Liver (tissue), 7 donors: ENCODE measurements at regions not wholly inside any gene's neighbourhood (a gene's known extent, or its start where the extent isn't known, plus 50 kb on each side); places are given as distances from the start of the nearest gene placed in this dataset.

ENCODE experiments used
- DNase-seq: peaks from one replicate; pipeline ENCODE4 v3.0.0-alpha.2; 2017; ENCODE audit warnings: low spot score
- H3K27ac ChIP-seq, 2 donors: one replicate each; pipeline ENCODE4 v1.7.0; 2013; ENCODE audit warnings: inconsistent platforms in 2 of 2, low read length in 2 of 2, control low read depth in 1 of 2, low read depth in 1 of 2, mild to moderate bottlenecking in 1 of 2
- H3K27me3 ChIP-seq, 4 donors: one replicate each; pipeline versions ENCODE4 v1.6.1 to v1.7.0; 2013; ENCODE audit warnings: low read length in 3 of 4, inconsistent platforms in 1 of 4, mild to moderate bottlenecking in 1 of 4, moderate library complexity in 1 of 4; ENCODE audit not compliant: control insufficient read depth in 4 of 4, insufficient read depth in 4 of 4
- H3K36me3 ChIP-seq, 4 donors: one replicate each; pipeline versions ENCODE4 v1.6.1 to v1.7.0; 2013; ENCODE audit warnings: low read length in 3 of 4, mild to moderate bottlenecking in 3 of 4, low read depth in 1 of 4, moderate library complexity in 1 of 4; ENCODE audit not compliant: control insufficient read depth in 4 of 4, insufficient read depth in 3 of 4
- H3K4me1 ChIP-seq, 4 donors: one replicate each; pipeline versions ENCODE4 v1.6.1 to v1.7.0; 2013; ENCODE audit warnings: low read length in 3 of 4, mild to moderate bottlenecking in 3 of 4, moderate library complexity in 1 of 4; ENCODE audit not compliant: control insufficient read depth in 4 of 4, insufficient read depth in 4 of 4
- H3K4me3 ChIP-seq, 3 donors: one replicate each; pipeline versions ENCODE4 v1.6.1 to v1.7.0; 2013; ENCODE audit warnings: low read length in 3 of 3, control low read depth in 1 of 3, low read depth in 1 of 3, mild to moderate bottlenecking in 1 of 3
- H3K9ac ChIP-seq, 2 donors: one replicate each; pipeline ENCODE4 v1.7.0; 2013; ENCODE audit warnings: low read length in 2 of 2, mild to moderate bottlenecking in 2 of 2, moderate library complexity in 2 of 2, control low read depth in 1 of 2, low read depth in 1 of 2
- H3K9me3 ChIP-seq, 4 donors: one replicate each; pipeline versions ENCODE4 v1.6.1 to v1.7.0; 2013; ENCODE audit warnings: low read length in 3 of 4; ENCODE audit not compliant: control insufficient read depth in 4 of 4
- EGR1 ChIP-seq, 2 donors: IDR thresholded peaks; 2 replicates each; pipeline ENCODE4 v1.6.1; 2016 to 2018; ENCODE audit warnings: antibody characterized with exemption in 2 of 2, low read depth in 2 of 2
- FOXA1 ChIP-seq: IDR thresholded peaks from 2 replicates; pipeline ENCODE4 v1.6.1; 2016; ENCODE audit warnings: antibody characterized with exemption
- JUND ChIP-seq, 2 donors: IDR thresholded peaks; 2 replicates each; pipeline ENCODE4 v1.6.1; 2016; ENCODE audit warnings: antibody characterized with exemption in 2 of 2
- NR2F2 ChIP-seq: IDR thresholded peaks from 2 replicates; pipeline ENCODE4 v1.6.1; 2016; ENCODE audit warnings: antibody characterized with exemption
- RAD21 ChIP-seq, 2 donors: IDR thresholded peaks; 2 replicates each; pipeline ENCODE4 v1.6.1; 2016; ENCODE audit warnings: antibody characterized with exemption in 2 of 2, mild to moderate bottlenecking in 2 of 2
- REST ChIP-seq: IDR thresholded peaks from 2 replicates; pipeline ENCODE4 v1.6.1; 2016; ENCODE audit warnings: antibody characterized with exemption, mild to moderate bottlenecking
- RXRA ChIP-seq, 2 donors: IDR thresholded peaks; 2 replicates each; pipeline ENCODE4 v1.6.1; 2017 to 2018; ENCODE audit warnings: antibody characterized with exemption in 2 of 2, mild to moderate bottlenecking in 1 of 2
- SP1 ChIP-seq: IDR thresholded peaks from 2 replicates; pipeline ENCODE4 v1.6.1; 2018; ENCODE audit warnings: antibody characterized with exemption, mild to moderate bottlenecking
- TAF1 ChIP-seq: conservative IDR thresholded peaks from 2 replicates; pipeline ENCODE4 v1.6.1; 2016; ENCODE audit warnings: antibody characterized with exemption, mild to moderate bottlenecking
- YY1 ChIP-seq: IDR thresholded peaks from 2 replicates; pipeline ENCODE4 v1.6.1; 2016; ENCODE audit warnings: antibody characterized with exemption, mild to moderate bottlenecking
- WGBS: extraction: QIAGEN DNeasy Blood & Tissue Kit; methylation state at CpG from one replicate; pipeline ENCODE4 v1.1.7; 2013; 5-methylcytosine and 5-hydroxymethylcytosine counted together
- TF ChIP-seq, protein P1 (sequence below): IDR thresholded peaks from 2 replicates; pipeline ENCODE4 v1.6.1; 2016; ENCODE audit warnings: antibody characterized with exemption
- TF ChIP-seq, protein P2 (sequence below): IDR thresholded peaks from 2 replicates; pipeline ENCODE4 v1.6.1; 2016; ENCODE audit warnings: antibody characterized with exemption
- TF ChIP-seq, protein P3 (sequence below): IDR thresholded peaks from 2 replicates; pipeline ENCODE4 v1.6.1; 2016; ENCODE audit warnings: antibody characterized with exemption
- donor health status: healthy.
- donor health status: healthy.
- donor health status: healthy.
- donor health status: healthy.

DNA sequence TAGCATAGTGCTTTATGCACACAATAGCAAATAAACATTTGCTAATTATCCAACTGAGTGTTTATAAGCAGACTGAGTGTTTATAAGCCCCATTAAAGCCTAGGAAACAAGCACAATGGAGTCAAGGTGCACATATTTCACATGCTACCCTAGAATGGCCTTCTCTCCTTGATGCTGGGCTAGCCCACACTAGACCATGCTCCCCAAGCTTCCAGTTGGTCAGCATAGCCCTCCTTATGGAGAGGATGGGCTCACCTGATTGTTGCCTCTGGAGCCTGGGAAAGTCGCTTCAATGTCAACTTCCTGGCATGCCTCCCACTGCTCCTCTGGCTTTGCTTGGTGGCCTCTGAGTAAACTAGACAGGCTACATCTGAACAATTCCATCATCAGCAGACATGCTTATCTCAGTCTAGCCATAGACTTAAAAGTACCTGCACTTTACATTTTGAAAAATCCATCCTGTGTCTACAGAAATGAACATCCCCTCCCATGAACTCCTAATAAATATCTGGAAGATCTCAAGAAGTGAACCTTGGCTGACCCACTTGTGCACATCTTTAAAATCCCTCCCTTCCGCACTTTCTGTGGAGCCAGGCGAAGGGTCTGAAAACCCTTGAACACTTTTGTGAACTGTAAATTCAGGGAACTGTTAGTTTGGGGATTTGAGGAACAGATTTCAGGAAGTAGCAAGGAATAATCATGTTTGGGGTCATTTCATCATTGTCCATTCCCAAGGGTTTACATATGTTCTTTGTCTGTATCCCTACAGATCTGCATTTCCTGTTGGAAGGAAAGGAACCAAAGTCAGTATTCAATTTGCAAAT is 486.6 kb downstream of the ARHGEF28 start:
- Histone ChIP-seq H3K9ac (no peak overlapping the region), H3K4me3 (no peak overlapping the region), H3K27ac (no peak overlapping the region), H3K4me1 (no peaks in the 10 kb centered on the region), H3K36me3 (no peaks in the 10 kb centered on the region), H3K27me3 (no peaks in the 10 kb centered on the region), H3K9me3 (no peaks in the 10 kb centered on the region)
- DNase-seq, result no peak
- WGBS, result 95% methylated on average over 3 of the region's 3 CpGs
- TF ChIP-seq, protein P1, sequence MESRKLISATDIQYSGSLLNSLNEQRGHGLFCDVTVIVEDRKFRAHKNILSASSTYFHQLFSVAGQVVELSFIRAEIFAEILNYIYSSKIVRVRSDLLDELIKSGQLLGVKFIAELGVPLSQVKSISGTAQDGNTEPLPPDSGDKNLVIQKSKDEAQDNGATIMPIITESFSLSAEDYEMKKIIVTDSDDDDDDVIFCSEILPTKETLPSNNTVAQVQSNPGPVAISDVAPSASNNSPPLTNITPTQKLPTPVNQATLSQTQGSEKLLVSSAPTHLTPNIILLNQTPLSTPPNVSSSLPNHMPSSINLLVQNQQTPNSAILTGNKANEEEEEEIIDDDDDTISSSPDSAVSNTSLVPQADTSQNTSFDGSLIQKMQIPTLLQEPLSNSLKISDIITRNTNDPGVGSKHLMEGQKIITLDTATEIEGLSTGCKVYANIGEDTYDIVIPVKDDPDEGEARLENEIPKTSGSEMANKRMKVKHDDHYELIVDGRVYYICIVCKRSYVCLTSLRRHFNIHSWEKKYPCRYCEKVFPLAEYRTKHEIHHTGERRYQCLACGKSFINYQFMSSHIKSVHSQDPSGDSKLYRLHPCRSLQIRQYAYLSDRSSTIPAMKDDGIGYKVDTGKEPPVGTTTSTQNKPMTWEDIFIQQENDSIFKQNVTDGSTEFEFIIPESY, result no peak
- no peak for TF ChIP-seq JUND (IDR thresholded peaks at IDR 0.05)
- TF ChIP-seq NR2F2, result no peak
- no peak for TF ChIP-seq TAF1
- no peak for TF ChIP-seq RXRA (IDR thresholded peaks at IDR 0.05)
- TF ChIP-seq REST, result no peak
- no peak for TF ChIP-seq YY1
- no peak for TF ChIP-seq FOXA1
- TF ChIP-seq SP1, result no peak
- TF ChIP-seq RAD21 (IDR thresholded peaks at IDR 0.05), result no peak
- no peak for TF ChIP-seq EGR1 (IDR thresholded peaks at IDR 0.05; ENCODE audit: low read depth in 2 of 2)
- TF ChIP-seq, protein P2, sequence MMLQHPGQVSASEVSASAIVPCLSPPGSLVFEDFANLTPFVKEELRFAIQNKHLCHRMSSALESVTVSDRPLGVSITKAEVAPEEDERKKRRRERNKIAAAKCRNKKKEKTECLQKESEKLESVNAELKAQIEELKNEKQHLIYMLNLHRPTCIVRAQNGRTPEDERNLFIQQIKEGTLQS, result no peak
- TF ChIP-seq, protein P3, sequence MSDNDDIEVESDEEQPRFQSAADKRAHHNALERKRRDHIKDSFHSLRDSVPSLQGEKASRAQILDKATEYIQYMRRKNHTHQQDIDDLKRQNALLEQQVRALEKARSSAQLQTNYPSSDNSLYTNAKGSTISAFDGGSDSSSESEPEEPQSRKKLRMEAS, result no peak

- H3K27ac ChIP-seq, result no peak overlapping the region
- H3K9me3 ChIP-seq, result no peaks in the 10 kb centered on the region
- H3K27me3 ChIP-seq, result no peaks in the 10 kb centered on the region
- H3K9ac ChIP-seq, result no peak overlapping the region
- H3K4me3 ChIP-seq, result no peak overlapping the region
- DNase-seq, result no peak
- no peaks in the 10 kb centered on the region for H3K36me3 ChIP-seq
- H3K4me1 ChIP-seq, result no peaks in the 10 kb centered on the region
- WGBS, result 81% methylated on average over 2 of the region's 2 CpGs
- TF ChIP-seq TAF1, result no peak
Measured at GRCh38 chr5:74111764-74112163, 485.8 kb downstream of the ARHGEF28 start.
